GM18520 (cell line): ENCODE measurements at regions not wholly inside any gene's neighbourhood (a gene's known extent, or its start where the extent isn't known, plus 50 kb on each side); places are given as distances from the start of the nearest gene placed in this dataset.
"Not testable (repeated sequence)": the region's sequence is repeated elsewhere in the genome, so short reads cannot be mapped to it uniquely, and the experiment has no call there.

ENCODE experiments used
- ATAC-seq: cut with Tn5 transposase; IDR thresholded peaks from one replicate; pipeline ENCODE4 v1.9.1; 2021; ENCODE audit not compliant: unreplicated experiment

DNA sequence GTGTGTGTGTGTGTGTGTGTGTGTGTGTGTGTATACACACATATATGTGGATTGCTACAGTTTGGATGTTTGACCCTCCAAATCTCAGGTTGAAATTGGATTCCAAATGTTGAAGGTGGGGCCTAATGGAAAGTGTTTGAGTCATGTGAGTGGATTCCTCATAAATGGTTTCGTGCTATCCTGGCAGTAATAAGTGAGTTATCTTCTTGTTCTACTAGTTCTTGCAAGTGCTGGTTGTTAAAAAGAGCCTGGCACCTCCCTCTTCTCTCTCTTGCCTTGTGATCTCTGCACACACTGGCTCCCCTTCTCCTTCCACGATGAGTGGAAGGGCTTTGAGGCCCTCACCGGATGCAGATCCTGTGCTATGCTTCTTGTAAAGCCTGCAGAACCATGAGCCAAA is 344.1 kb downstream of the SH2D1A start:
- ATAC-seq = no peak

DNA sequence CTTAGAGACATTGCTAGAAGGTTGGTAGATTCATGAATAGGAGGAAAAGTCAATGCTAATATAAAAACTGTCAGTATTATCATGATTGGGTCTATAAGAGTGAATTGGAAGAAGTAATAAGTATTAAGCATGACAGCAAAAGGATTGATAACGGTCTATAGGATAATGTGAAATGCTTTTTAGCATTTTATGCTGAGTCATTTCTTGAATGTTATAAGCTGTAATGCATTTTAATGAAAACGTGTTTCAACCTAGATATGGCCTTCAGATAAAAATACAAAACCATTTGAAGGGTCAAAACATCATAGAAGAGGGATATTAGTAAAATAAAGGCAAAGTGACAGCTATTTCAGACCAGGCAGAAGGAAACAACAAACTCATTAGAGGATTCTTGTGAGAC is 353.5 kb downstream of the SH2D1A start:
- ATAC-seq = no peak

DNA sequence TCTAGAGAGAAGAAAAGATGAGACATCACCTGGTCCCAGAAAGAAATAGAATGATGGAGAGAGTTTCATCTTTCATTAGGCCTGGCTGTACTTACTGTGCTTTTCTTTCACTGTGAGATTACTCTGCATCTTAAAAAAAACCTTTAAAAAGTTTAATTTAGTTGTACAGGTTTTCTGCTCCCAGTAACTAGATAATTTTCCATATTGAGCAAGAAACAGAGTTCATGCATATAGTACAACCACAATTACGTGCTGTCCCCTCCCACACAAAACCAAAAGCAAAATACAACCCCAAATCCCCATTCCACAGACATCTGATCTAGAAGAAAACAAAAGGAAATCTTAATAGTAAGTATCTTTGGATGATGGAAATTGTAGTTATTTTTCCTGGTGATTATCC is 371.2 kb downstream of the SH2D1A start:
- ATAC-seq = no peak

DNA sequence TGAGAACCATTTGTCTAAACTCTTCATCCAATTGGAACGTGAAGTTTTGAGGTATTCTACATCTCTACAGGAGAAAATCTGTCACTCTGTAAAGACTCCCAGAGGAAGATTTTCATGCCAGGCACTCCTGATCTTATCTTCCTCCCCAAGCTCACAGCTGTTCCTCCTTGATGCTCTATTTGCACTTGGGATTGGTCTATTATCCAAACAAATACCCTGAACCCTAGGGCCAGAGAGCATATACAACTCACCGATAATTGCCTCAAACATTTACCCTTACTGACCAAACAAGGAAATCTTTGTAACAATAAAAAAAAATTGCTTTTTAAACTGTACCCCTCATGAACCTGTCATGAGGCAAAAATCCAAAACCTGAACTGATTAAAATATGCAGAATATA is 372.7 kb downstream of the SH2D1A start:
- ATAC-seq = no peak

- ATAC-seq = no peak
Observed at GRCh38 chrX:124720532-124720931, 374.2 kb downstream of the SH2D1A start.

DNA sequence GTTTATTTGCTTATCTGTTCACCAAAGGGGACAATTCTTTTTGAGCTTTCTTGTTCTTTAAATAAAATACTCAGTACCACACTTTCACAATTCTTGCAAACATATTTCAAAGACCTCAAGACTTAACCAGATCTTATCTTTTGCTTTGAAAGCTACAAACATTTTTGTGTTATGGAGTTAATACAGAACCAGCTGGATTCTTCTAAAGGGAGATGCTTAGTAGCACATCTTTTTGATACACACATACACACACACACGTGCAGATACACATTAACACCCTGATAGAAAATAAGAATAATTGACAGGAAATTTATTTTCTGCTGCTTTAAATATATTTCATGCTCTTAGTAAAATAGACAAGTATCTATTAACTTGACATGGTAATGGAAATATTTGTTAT is 379.1 kb downstream of the SH2D1A start:
- no peak for ATAC-seq

DNA sequence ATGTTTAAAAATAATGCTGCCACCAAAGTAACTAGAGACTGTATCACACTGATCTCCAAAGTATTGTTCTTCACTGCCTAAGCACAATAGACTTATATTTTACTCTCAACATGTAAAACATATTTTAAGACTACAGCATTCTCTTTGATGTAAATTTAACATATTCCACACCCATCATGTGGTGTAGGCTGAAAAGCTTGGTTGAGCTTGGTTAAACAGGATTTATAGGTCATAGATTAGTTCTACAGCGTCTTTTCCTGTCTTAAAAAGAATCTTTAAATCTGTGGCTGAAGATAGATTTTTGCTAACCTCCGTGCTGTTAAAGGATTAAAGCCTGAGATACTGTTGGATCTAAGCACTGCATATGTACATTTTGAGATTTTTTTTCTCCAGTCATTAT is 379.9 kb downstream of the SH2D1A start:
- no peak for ATAC-seq

- ATAC-seq = no peak
Observed at GRCh38 chrX:124726881-124727280, 380.5 kb downstream of the SH2D1A start.

DNA sequence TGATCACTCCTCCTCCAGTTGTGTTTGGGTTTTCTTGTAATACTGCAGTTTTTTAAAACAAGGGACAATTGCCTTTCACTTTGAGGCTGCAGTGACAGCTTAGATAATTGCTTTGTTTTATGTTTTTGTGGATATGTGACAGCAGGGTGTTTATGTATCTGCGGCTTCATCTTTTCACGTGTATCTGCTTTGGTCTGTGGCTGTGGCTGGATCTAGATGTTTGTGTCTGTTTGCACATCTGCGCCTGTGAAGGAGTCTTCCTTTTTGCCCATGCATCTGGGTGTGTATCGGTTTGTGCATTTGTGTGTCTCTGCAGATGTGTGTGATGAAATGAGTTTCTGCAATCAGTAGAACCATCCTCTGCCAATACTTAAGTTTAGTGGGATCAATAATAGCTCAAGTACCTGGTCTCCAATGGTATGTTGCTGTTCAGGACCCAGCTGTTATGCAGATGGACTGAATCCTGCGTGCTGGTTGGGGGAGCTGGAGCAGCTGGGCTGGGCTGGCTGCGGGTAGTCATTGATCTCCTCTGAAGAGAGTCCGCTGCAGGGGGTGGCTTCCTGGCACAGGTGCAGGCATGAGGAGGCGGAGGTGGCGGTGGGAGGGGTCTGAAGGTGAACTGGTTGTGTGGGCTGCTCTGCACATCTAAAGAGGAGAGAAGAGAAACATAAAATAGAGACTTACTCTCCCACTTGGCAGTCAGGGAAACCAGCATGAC is 390.3 kb downstream of the SH2D1A start:
- ATAC-seq = no peak

DNA sequence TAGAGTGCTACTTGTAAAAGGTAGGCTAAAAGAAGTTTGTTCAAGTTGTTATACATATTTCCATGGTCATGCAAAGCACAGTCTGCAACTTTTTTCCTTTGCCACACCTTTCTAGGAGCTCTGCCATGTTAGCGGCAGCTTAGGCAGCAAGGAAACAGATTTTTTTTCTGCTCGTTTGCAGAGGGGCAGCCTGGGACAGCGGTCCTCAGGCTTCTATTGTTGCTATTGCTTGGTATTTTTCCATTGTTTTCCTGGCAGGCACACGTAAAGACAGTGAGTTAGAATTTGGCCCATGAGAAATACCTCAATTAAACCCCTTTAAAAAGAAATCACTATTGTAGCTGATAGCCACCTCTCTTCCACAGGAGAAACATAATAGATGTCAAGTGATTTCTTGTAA is 391.4 kb downstream of the SH2D1A start:
- no peak for ATAC-seq

GRCh38 chrX:124747295-124747694 is 400.9 kb downstream of the SH2D1A start:
- ATAC-seq = no peak

DNA sequence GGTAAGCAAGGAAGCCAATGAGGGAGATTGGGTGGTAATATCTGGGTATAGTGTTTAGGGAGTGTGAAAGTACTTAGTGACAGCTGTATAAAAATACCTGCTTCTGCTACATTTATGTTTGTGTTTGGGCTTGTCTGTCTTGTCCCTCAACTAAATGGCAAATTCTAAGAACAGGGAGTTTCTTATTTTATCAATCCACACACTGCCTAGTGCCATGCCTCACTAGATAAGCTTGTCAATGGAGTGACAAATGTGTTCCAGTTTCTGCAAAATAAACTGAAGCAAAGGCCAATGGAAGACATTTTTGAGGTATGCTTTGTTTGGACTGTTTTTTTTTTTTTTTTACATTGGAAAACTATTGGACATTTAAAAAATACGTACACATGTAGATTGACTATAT is 418.0 kb downstream of the SH2D1A start:
- ATAC-seq = no peak

DNA sequence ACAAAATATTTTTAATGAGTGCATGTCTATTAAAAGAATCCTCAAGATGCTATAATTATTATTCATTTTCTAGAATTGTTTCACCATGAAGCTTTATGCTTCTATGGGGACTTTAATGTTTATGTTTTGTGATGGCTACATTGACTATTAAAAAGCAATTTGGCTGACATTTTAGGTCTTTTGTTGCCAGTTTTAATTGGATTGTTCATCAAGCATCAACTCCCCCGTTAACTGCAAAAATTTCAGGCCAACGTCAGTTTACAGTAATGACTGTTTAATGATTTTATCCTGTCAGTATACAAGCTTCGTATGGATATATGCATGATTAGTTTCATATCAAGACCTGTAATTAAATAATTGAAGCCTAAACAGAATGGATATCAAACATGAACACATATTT is 422.8 kb downstream of the SH2D1A start:
- no peak for ATAC-seq

- no peak for ATAC-seq
Observed at GRCh38 chrX:124771292-124771691, 424.9 kb downstream of the SH2D1A start.

DNA sequence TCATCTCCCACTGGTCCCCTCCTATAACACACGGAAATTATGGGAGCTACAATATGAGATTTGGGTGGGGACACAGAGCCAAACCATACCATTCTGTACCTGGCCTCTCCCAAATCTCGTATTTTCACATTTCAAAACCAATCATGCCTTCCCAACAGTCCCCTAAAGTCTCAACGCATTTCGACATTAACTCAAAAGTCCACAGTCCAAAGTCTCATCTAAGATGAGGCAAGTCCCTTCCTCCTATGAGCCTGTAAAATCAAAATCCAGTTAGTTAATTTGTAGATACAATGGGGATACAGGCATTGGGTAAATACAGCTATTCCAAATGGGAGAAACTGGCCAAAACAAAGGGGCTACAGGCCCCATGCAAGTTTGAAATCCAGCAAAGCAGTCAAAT is 441.9 kb downstream of the SH2D1A start:
- not testable (repeated sequence) for ATAC-seq

DNA sequence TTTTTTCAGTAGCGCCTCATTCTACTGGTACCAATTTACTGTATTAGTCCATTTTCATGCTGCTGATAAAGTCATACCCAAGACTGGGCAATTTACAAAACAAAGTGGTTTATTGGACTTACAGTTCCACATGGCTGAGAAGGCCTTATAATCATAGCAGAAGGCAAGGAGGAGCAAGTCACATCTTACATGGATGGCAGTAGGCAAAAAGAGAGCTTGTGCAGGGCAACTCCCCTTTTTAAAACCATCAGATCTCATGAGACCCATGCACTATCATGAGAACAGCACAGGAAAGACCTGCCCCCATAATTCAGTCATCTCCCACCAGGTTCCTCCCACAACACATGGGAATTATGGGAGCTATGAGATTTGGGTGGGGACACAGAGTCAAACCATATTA is 443.5 kb downstream of the SH2D1A start:
- not testable (repeated sequence) for ATAC-seq

DNA sequence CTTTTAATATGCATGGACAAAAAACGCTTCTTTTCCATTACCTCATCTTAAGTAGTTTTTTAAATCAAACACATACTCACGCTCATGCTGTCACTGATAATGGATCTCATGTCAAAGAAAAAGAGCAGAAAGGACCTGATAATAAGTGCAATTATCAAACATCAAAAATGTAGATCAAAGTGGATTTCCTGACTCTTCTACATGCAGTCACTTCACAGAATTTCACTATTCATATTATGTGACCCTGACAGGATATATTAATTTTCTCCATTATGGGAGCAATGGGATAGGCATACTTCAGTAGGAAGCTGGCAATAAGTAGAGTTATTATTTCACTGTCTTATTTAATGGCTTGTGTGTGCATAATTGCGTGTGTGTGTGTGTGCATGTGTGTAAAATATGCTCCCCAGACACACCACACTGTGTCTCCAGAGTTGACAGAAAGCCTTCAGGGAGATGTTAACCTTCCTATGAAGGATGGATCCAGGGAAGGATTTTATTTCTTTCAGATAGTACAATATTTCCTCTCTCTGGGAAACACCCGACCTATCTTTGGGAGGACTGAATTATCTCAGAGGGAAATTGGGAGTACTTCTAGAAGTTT is 445.2 kb downstream of the SH2D1A start:
- ATAC-seq = no peak

- ATAC-seq = no peak
Observed at GRCh38 chrX:124796989-124797388, 450.6 kb downstream of the SH2D1A start.

DNA sequence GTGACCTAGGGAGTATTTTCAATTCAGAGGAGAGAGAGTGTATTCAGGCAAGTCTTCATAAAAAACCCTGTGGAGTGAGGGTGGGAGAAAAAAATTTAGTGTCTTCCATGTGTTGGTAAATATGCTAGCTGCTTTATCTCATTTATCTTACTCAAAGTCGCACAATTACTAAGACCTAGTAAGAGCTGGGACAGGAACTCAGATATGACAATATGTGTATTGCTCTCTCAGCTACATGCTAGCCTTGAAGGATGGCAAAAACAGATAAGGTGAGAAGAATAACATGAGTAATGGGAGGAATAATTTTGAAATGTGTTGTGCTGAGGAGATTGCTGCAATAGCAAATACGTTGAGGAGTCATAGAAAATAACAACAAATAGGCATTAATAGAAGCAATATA is 458.6 kb downstream of the SH2D1A start:
- no peak for ATAC-seq

GRCh38 chrX:124805486-124805885 is 459.1 kb downstream of the SH2D1A start:
- ATAC-seq = no peak

GRCh38 chrX:124814106-124814505 is 467.7 kb downstream of the SH2D1A start:
- no peak for ATAC-seq

- no peak for ATAC-seq
Observed at GRCh38 chrX:124818033-124818432, 471.7 kb downstream of the SH2D1A start.

DNA sequence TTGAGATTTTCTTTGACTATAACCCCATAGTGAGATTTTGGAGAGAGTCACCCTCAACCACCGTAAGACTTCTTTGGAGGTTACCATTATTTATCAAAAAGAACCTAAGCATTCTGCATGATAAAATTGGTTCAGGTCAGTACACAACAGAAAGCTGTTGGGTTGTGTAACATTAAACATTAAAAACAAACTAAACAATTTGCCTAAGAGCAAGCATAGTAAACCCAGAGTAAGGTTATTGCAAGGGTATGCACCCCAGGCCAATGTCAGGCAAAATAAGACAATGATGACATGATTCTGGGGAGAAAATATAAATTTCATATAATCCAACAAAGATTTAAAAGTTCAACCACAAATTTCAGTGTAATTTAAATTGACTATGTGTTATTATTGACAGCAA is 472.4 kb downstream of the SH2D1A start:
- ATAC-seq = no peak
